H9 (cell line): ENCODE measurements at regions not wholly inside any gene's neighbourhood (a gene's known extent, or its start where the extent isn't known, plus 50 kb on each side); places are given as distances from the start of the nearest gene placed in this dataset.

Experiments used
- DNase-seq: peaks from one replicate; pipeline ENCODE4 v3.0.0-alpha.2; 2017
- H2AFZ ChIP-seq: one replicate; pipeline ENCODE4 v1.6.1; 2013; ENCODE audit warnings: mild to moderate bottlenecking, low read length, control low read depth, moderate library complexity
- H2AK5ac ChIP-seq: 2 replicates; pipeline ENCODE4 v1.6.1; 2013; ENCODE audit warnings: low read length, control low read depth, mixed read lengths; ENCODE audit not compliant: insufficient read length
- H2BK120ac ChIP-seq: one replicate; pipeline ENCODE4 v1.6.1; 2013; ENCODE audit warnings: low read depth, mild to moderate bottlenecking, low read length, control low read depth, inconsistent platforms; ENCODE audit not compliant: poor library complexity, severe bottlenecking
- H2BK12ac ChIP-seq: 2 replicates; pipeline ENCODE4 v1.6.1; 2013; ENCODE audit warnings: low read length, control low read depth, mixed read lengths, low read depth; ENCODE audit not compliant: insufficient read length
- H2BK15ac ChIP-seq: 2 replicates; pipeline ENCODE4 v1.6.1; 2013; ENCODE audit warnings: low read depth, low read length, control low read depth
- H2BK20ac ChIP-seq: one replicate; pipeline ENCODE4 v1.6.1; 2013; ENCODE audit warnings: low read depth, mild to moderate bottlenecking, low read length, control low read depth, inconsistent platforms; ENCODE audit not compliant: poor library complexity, severe bottlenecking
- H2BK5ac ChIP-seq: 2 replicates; pipeline ENCODE4 v1.6.1; 2013; ENCODE audit warnings: low read length, control low read depth, mixed read lengths; ENCODE audit not compliant: insufficient read length
- H3K14ac ChIP-seq: 2 replicates; pipeline ENCODE4 v1.6.1; 2013; ENCODE audit warnings: low read length, control low read depth; ENCODE audit not compliant: insufficient read depth
- H3K18ac ChIP-seq: 2 replicates; pipeline ENCODE4 v1.6.1; 2013; ENCODE audit warnings: low read depth, mild to moderate bottlenecking, mixed read lengths, low read length, control low read depth; ENCODE audit not compliant: insufficient read length
- H3K23ac ChIP-seq: 2 replicates; pipeline ENCODE4 v1.6.1; 2013; ENCODE audit warnings: low read length, control low read depth, mixed read lengths, low read depth; ENCODE audit not compliant: insufficient read length
- H3K23me2 ChIP-seq: 2 replicates; pipeline ENCODE4 v1.6.1; 2013; ENCODE audit warnings: low read depth, mild to moderate bottlenecking, mixed read lengths, low read length, control low read depth; ENCODE audit not compliant: insufficient read length, poor library complexity, severe bottlenecking
- H3K27ac ChIP-seq: 2 replicates; pipeline ENCODE4 v1.5.1; 2013; ENCODE audit warnings: low read length, control low read depth, mixed read lengths, low read depth; ENCODE audit not compliant: insufficient read length
- H3K27me3 ChIP-seq: 2 replicates; pipeline ENCODE4 v1.6.1; 2013; ENCODE audit warnings: low read length, control low read depth, inconsistent platforms; ENCODE audit not compliant: insufficient read depth
- H3K4ac ChIP-seq: 2 replicates; pipeline ENCODE4 v1.6.1; 2013; ENCODE audit warnings: low read depth, mild to moderate bottlenecking, control low read depth, inconsistent platforms, low read length, moderate library complexity
- H3K4me1 ChIP-seq: 2 replicates; pipeline ENCODE4 v1.6.1; 2013; ENCODE audit warnings: low read length, control low read depth, inconsistent platforms; ENCODE audit not compliant: insufficient read depth
- H3K4me2 ChIP-seq: 2 replicates; pipeline ENCODE4 v1.6.1; 2013; ENCODE audit warnings: low read length, control low read depth, mixed read lengths; ENCODE audit not compliant: insufficient read length, insufficient read depth
- H3K56ac ChIP-seq: 2 replicates; pipeline ENCODE4 v1.6.1; 2013; ENCODE audit warnings: low read depth, mild to moderate bottlenecking, mixed read lengths, low read length, control low read depth; ENCODE audit not compliant: insufficient read length
- H3K79me1 ChIP-seq: 2 replicates; pipeline ENCODE4 v1.6.1; 2013; ENCODE audit warnings: low read depth, mild to moderate bottlenecking, moderate library complexity, low read length, control low read depth, inconsistent platforms; ENCODE audit not compliant: insufficient read depth, poor library complexity, severe bottlenecking
- H3K79me2 ChIP-seq: 2 replicates; pipeline ENCODE4 v1.6.1; 2013; ENCODE audit warnings: low read length, control low read depth, inconsistent platforms; ENCODE audit not compliant: insufficient read depth
- H3K9ac ChIP-seq: 2 replicates; pipeline ENCODE4 v1.6.1; 2013; ENCODE audit warnings: low read length, control low read depth, mixed read lengths; ENCODE audit not compliant: insufficient read length; ENCODE audit errors: extremely low read depth
- H3K9me3 ChIP-seq: one replicate; pipeline ENCODE4 v1.6.1; 2013; ENCODE audit warnings: low read depth, low read length, inconsistent platforms; ENCODE audit not compliant: control insufficient read depth
- H3T11ph ChIP-seq: one replicate; pipeline ENCODE4 v1.6.1; 2013; ENCODE audit warnings: mild to moderate bottlenecking, low read length, control low read depth, inconsistent platforms
- H4K20me1 ChIP-seq: one replicate; pipeline ENCODE4 v1.6.1; 2013; ENCODE audit not compliant: control insufficient read depth, insufficient read length, insufficient read depth
- H4K5ac ChIP-seq: 2 replicates; pipeline ENCODE4 v1.6.1; 2013; ENCODE audit warnings: low read depth, mild to moderate bottlenecking, mixed read lengths, low read length, control low read depth; ENCODE audit not compliant: insufficient read length
- H4K8ac ChIP-seq: replicated peaks from 2 replicates; pipeline ENCODE4 v1.6.1; 2013; ENCODE audit warnings: low read length, control low read depth, mixed read lengths, low read depth; ENCODE audit not compliant: insufficient read length
- H4K91ac ChIP-seq: 2 replicates; pipeline ENCODE4 v1.6.1; 2013; ENCODE audit warnings: low read depth, mild to moderate bottlenecking, moderate library complexity, mixed read lengths, low read length, control low read depth; ENCODE audit not compliant: insufficient read length
- H3K27ac Mint-ChIP-seq, 3 experiments: 2 replicates in 2 of 3; 3 replicates in 1 of 3; pipeline ENCODE4 v1.8.0; 2020 to 2021; ENCODE audit warnings: mixed read lengths in 3 of 3, mild to moderate bottlenecking in 1 of 3, moderate library complexity in 1 of 3
- H3K27me3 Mint-ChIP-seq: 2 replicates; pipeline ENCODE4 v1.8.0; 2021; ENCODE audit warnings: low read depth, mild to moderate bottlenecking, moderate library complexity, mixed read lengths
- H3K36me3 Mint-ChIP-seq, 3 experiments: 2 replicates in 2 of 3; 3 replicates in 1 of 3; pipeline ENCODE4 v1.8.0; 2020 to 2021; ENCODE audit warnings: low read depth in 3 of 3, mixed read lengths in 3 of 3; ENCODE audit not compliant: insufficient read depth in 1 of 3
- H3K4me1 Mint-ChIP-seq, 2 experiments: 2 replicates each; pipeline ENCODE4 v1.8.0; 2020; ENCODE audit warnings: mixed read lengths in 2 of 2
- H3K4me3 Mint-ChIP-seq, 2 experiments: 2 replicates in 1 of 2; 3 replicates in 1 of 2; pipeline ENCODE4 v1.8.0; 2020 to 2021; ENCODE audit warnings: mild to moderate bottlenecking in 2 of 2, mixed read lengths in 2 of 2, moderate library complexity in 1 of 2
- H3K9me3 Mint-ChIP-seq, 2 experiments: 2 replicates in 1 of 2; 3 replicates in 1 of 2; pipeline ENCODE4 v1.8.0; 2020; ENCODE audit warnings: mild to moderate bottlenecking in 2 of 2, mixed read lengths in 2 of 2, moderate library complexity in 1 of 2
- WGBS: extraction: QIAGEN DNeasy Blood & Tissue Kit; methylation state at CpG from one replicate; pipeline ENCODE4 v1.1.7; 2013; ENCODE audit warnings: missing lambda C conversion rate, low lambda C conversion rate, mixed read lengths; ENCODE audit not compliant: insufficient read length; ENCODE audit errors: extremely low coverage; 5-methylcytosine and 5-hydroxymethylcytosine counted together
- TF ChIP-seq, protein P1 (sequence below): fragments of 200-600 bp; sonication (generic); conservative IDR thresholded peaks from 3 replicates; pipeline ENCODE4 v1.8.0; 2021; ENCODE audit warnings: antibody characterized with exemption, mild to moderate bottlenecking

DNA sequence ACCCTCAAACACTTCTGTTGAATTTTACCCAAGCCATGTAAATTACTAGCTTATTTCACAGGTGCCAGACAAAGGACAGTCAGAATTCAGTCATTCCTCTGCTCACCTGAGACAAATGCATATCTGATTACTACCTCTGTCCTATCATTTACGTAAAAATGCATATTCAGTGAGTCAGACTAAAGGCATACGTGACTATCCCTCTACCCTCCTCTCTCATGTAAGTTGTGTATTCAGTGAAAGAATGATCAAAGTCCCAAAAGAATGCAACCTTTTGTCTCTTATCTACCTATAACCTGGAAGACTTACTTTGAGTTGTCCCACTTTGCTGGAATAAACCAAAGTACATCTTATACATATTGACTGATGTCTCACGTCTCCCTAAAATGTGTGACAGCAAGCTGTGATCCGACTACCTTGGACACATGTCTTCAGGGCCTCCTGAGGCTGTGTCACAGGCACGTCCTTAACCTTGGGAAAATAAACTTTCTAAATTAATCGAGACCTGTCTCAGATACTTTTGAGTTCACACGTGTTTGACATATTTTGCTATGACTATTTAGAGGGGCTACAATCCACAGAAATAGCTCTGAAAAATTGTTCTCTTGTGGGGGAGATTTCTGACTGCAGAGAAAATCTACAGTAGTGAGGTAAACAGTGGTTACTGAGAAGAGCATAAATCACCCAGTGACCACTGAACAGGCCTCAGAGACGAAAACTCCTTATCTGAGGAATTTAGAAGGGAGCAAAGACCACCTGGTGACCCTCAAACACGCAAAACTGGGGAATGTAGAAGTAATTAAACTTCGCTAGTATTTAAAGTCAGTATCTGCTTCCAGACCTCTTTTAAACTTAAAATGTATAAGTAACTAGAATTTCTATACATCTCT lies 1575.8 kb downstream of the STIM2 start:
- Histone ChIP-seq H3K9me3 (no peaks in the 10 kb centered on the region), H2BK120ac (no peak overlapping the region), H3K9ac (no peak overlapping the region), H4K8ac (no peak overlapping the region), H4K91ac (no peak overlapping the region), H3K79me1 (no peaks in the 10 kb centered on the region), H3K4me1 (peaks cover 5% of the 10 kb centered on the region; the same call in 1 of the 2 replicates), H4K5ac (no peak overlapping the region), H2BK20ac (no peak overlapping the region), H3K79me2 (no peaks in the 10 kb centered on the region), H3K4ac (no peak overlapping the region), H2AFZ (no peak overlapping the region), H3K14ac (no peak overlapping the region), H3K27ac (no peak overlapping the region), H3K23ac (no peak overlapping the region), H2AK5ac (no peak overlapping the region), H2BK5ac (no peak overlapping the region), H3K23me2 (no peaks in the 10 kb centered on the region), H3K27me3 (no peaks in the 10 kb centered on the region), H3K4me2 (no peak overlapping the region), H2BK12ac (no peak overlapping the region), H2BK15ac (no peak overlapping the region), H3K18ac (no peak overlapping the region), H3K56ac (no peak overlapping the region), H3T11ph (no peak overlapping the region), H4K20me1 (no peaks in the 10 kb centered on the region)
- no peak for DNase-seq
- Mint-ChIP-seq H3K4me3 (no peak overlapping the region), H3K27ac (peak overlapping the region; percentile 42 to 62 (median 56); a peak in 6 of 7 replicates), H3K27me3 (no peaks in the 10 kb centered on the region), H3K36me3 (no peaks in the 10 kb centered on the region), H3K9me3 (no peaks in the 10 kb centered on the region; a peak in 1 of 5 replicates), H3K4me1 (peaks cover 20 to 30% of the 10 kb centered on the region in 2 experiments)
- TF ChIP-seq, protein P1, sequence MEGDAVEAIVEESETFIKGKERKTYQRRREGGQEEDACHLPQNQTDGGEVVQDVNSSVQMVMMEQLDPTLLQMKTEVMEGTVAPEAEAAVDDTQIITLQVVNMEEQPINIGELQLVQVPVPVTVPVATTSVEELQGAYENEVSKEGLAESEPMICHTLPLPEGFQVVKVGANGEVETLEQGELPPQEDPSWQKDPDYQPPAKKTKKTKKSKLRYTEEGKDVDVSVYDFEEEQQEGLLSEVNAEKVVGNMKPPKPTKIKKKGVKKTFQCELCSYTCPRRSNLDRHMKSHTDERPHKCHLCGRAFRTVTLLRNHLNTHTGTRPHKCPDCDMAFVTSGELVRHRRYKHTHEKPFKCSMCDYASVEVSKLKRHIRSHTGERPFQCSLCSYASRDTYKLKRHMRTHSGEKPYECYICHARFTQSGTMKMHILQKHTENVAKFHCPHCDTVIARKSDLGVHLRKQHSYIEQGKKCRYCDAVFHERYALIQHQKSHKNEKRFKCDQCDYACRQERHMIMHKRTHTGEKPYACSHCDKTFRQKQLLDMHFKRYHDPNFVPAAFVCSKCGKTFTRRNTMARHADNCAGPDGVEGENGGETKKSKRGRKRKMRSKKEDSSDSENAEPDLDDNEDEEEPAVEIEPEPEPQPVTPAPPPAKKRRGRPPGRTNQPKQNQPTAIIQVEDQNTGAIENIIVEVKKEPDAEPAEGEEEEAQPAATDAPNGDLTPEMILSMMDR, result no peak
- no CpG with 5 or more reads among the region's 10 CpGs for WGBS
